IPS DF 4.7 (cell line): ENCODE measurements at regions not wholly inside any gene's neighbourhood (a gene's known extent, or its start where the extent isn't known, plus 50 kb on each side); places are given as distances from the start of the nearest gene placed in this dataset.
"Not testable (repeated sequence)": the region's sequence is repeated elsewhere in the genome, so short reads cannot be mapped to it uniquely, and the experiment has no call there.

Experiments
- DNase-seq: peaks from one replicate; pipeline ENCODE4 v3.0.0-alpha.2; 2013; ENCODE audit warnings: low spot score; ENCODE audit errors: extremely low read depth

DNA sequence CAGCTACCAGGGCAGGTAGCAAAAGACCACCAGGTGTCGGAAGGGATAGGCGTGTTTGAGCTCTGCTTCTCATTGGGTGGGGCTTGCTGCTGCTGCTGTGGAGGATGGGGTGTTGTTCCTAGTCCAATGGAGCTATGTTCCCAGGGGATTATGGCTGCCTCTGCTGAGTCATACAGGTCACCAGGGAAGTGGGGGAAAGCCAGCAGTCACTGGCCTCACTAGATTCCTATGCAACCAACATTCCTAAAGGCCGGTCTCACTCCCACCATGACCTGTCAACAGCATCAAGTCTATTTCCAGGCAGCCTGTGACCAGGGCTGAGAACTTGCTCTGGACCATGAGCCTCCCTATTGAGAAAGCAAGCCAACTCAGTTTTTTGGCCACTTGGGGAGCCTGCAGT lies 1160.8 kb downstream of the REEP3 start:
- no peak for DNase-seq

DNA sequence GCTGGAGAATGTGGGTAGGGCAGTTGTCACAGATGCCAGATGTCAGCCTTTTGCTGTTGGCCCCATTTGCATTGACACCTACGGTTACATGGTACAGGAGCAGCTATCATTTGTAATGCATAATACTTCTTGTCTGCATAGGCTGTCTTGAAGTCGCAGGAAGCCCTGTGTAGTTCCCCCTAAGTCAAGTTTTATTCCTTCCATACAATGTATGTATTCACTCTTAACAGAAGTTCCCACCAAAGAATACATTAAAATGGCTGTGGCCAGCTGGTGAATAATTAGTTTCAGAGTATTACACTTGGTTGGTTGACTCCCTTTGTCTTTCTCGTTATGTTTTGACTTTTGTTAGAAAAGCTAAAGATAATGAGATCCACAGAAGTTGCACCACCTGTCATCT lies 1169.0 kb downstream of the REEP3 start:
- DNase-seq = no peak

- DNase-seq = no peak
Measured at GRCh38 chr10:64699244-64699643, 1178.0 kb downstream of the REEP3 start.

DNA sequence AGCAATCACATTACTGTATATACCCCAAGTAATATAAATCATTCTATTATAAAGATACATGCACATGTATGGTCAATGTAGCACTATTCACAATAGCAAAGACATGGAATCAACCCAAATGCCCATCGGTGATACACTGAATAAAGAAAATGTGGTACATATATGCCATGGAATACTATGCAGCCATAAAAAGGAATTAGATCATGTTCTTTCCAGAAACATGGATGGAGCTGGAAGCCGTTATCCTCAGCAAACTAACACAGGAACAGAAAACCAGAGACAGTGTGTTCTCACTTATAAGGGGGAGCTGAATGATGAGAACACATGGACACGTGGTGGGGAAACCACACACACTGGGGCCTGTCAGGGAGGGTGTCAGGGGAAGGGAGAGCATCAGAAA lies 1180.9 kb downstream of the REEP3 start:
- not testable (repeated sequence) for DNase-seq

GRCh38 chr10:64708884-64709681 lies 1187.9 kb downstream of the REEP3 start:
- no peak for DNase-seq

GRCh38 chr10:64726466-64726865 lies 1205.3 kb downstream of the REEP3 start:
- DNase-seq = no peak

- no peak for DNase-seq
Measured at GRCh38 chr10:64731016-64731415, 1209.8 kb downstream of the REEP3 start.

DNA sequence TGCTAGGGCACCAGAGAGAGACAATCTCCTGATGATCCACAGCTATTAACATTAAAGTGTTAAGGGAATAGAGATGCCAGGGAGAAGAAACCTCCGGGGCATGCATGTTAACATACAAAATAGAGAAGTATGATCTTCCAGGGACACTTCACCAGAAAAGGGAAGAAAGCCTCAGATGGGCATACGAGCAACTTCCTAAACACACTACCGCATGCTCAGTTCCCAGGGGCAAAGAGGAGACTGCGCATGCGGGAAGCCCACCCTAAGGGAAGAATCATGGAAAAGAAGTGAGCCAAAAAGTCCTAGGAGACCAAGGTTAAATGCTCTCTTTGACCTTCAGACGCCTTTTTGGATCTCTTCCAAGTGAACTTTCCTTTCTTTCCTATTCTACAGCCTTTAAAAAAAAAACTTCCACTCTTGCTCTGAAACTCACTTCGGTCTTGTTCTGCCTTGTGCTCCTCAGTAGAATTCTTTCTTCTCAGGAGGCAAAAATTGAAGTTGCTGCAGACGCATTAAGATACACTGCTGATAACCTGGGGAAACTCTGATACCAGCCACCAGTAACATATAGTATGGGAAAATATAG lies 1211.3 kb downstream of the REEP3 start:
- no peak for DNase-seq

GRCh38 chr10:64733980-64734379 lies 1212.8 kb downstream of the REEP3 start:
- DNase-seq = no peak

- no peak for DNase-seq
Measured at GRCh38 chr10:64738462-64738861, 1217.3 kb downstream of the REEP3 start.

DNA sequence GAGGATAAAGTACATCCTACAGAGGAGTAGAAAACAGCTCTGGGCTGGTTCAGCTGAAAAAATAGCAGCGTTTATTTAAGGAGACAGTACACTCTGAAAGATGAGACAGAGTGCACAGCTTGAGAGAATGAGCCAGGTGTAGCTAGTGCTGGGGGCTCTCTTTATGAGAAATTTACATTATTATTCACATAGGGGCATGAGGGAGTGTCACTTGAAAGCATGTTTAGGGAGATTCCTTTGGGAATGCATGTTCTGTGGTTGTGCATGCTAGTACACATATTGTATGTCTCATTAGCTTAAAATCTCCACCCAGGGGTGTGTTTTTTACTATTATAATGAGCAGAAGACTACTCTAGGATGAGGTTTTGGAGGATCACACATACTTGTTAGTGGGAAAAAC lies 1224.4 kb downstream of the REEP3 start:
- DNase-seq = no peak

DNA sequence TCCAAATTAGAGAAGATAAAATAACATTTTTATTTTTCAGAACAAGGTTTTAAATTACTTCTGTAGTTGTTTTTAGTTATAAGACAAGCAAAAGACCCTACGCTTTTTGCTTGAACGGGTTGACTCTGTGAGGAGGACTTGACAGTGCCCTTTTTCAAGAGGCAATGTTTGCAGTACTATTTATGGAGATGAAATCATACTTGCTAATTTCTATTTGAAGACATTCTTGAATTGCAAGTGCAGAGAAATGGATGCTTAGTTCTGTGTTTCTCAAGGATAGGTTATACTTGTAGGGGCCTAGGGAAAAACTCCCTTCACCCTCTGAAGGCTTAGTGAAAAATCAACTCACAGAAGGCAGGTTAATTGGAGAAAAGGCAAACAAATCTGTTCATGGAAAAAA lies 1229.5 kb downstream of the REEP3 start:
- DNase-seq = no peak

DNA sequence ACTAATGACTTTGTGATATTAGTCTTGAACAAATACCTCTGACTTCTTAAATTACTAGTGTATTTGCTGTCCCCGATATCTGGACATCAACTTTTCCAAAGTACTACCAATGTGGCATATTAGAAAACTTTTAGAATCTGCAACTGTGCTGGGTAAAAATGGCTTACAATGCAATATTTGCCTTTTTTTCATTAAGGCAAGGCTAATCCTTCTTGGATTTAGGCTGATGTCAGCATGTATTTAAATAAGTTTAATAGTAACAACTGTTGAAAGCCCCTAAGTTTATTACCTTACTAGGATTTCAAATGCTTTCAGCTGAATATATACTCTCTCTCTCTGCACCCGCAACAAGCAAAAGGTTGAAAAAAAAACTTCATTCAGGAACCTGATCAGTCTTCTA lies 1232.3 kb downstream of the REEP3 start:
- DNase-seq = no peak

- DNase-seq = no peak
Measured at GRCh38 chr10:64760371-64760770, 1239.2 kb downstream of the REEP3 start.

DNA sequence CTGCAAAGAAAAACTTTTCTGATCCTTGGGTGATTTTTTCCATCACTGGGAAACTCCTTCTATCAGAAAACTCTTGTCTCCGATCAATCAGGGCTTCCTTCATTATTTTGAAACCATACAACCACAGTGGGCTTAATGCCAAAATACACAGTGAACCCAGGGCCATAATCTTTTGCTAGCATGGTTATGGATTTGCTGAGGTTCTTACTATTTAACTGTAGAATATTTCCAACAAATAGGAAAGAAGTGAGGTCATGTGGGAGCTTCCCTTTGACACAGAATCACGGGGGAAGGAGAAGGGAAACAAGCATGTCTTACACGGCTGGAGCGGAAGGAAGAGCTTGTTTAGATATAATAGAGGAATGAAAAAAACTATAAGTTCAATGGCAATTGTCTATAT lies 1241.7 kb downstream of the REEP3 start:
- DNase-seq = no peak

DNA sequence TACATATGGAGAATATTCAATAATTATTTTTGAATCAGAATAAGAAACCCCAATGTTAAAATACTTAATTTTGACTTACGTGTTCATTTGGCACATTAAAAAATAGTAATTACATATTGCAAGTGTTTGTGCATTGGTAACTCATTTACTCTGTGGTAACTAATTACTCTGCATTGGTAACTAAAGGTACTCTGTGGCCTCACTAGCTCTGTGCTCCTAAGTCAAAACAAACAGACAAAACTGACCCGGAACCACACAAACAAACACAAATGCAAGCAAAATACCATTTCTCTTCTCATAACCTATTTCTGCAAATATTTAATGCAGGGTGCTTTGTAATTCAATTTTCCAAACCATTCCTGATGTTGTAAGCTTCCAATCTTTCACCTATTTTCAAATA lies 1244.3 kb downstream of the REEP3 start:
- DNase-seq = no peak

DNA sequence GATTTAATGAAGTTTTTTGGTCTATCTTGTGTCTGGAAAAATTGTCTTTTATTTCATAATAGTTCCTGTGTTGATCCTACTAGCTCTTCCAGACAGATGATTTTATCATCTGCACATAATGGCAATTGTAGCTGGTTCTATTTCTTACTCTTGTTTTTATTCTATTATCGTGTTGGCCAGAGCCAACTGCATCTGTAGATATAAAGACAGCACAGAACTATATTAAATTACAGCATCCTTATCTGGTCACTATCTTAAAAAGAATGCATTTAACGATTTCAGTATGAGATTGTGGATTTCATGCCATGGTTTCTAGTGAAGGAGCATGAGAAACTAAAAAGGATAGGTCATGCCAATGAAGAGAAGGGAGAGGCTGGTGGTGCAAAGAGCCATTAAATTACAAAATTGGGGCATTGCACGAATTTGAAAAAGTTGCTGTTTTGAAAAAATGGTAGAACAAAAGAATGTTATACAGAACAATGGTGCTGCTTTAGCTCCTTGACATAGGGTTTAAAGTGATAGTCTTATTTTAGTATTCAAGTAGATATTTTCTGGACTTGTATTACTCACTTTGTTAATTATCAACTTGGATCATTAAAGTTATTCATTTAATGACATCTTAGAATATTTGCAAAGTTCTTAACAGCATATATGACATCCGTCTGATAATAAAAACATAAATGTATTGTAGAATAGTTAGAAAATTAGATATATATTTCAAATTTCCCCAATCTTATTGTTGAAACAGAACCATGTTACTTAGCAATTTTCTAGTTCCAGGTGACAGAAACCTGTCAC lies 1250.3 kb downstream of the REEP3 start:
- DNase-seq = no peak

GRCh38 chr10:64773357-64773756 lies 1252.2 kb downstream of the REEP3 start:
- DNase-seq = no peak

- DNase-seq = not testable (repeated sequence)
Measured at GRCh38 chr10:64784451-64784850, 1263.2 kb downstream of the REEP3 start.

- DNase-seq = no peak
Measured at GRCh38 chr10:64785816-64786215, 1264.6 kb downstream of the REEP3 start.

DNA sequence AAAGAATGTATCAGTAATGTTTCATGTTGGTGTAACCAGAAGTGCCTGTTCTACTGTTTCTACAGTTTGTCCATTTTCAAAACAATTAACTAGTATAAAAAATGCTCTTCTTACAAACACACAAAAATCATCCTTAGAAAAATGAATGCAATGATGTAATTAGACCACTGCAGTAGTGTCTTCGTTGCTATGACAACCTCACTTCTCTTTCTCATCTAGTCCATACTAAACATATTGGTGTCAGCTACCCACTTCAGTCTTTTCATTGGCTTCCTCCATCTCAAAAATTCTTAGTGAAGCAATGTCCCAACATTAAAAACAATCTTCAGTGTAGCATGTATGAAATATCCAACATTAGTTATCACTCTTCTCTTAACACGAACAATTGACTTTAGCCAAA lies 1265.8 kb downstream of the REEP3 start:
- no peak for DNase-seq

DNA sequence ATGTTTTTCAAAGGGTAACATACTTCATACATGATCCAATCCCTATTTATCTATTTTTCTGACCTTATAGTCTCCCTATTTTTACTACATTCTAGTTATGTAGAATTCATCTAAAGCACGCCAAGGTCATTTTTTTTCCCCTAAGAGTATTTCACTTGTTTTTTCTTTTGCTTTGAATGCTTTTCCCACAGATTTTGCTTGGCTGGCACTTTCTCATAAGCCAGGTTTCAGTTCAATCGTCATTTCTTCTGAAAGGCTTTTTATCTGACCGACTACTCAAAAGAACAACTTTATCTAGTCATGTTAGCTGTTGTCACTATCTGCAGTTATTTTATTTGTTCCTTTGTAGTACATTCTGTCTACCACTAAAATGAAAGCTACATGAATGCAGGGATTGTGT lies 1274.6 kb downstream of the REEP3 start:
- DNase-seq = no peak
